GM19455 (cell line): ENCODE measurements at regions not wholly inside any gene's neighbourhood (a gene's known extent, or its start where the extent isn't known, plus 50 kb on each side); places are given as distances from the start of the nearest gene placed in this dataset.
"Not testable (repeated sequence)": the region's sequence is repeated elsewhere in the genome, so short reads cannot be mapped to it uniquely, and the experiment has no call there.

ENCODE experiments used
- ATAC-seq: cut with Tn5 transposase; IDR thresholded peaks from one replicate; pipeline ENCODE4 v1.9.1; 2021; ENCODE audit not compliant: unreplicated experiment

GRCh38 chr4:116551806-116552205, 533.6 kb downstream of the TRAM1L1 start:
- ATAC-seq = no peak

GRCh38 chr4:116547632-116548031, 537.7 kb downstream of the TRAM1L1 start:
- no peak for ATAC-seq

GRCh38 chr4:116546759-116547158, 538.6 kb downstream of the TRAM1L1 start:
- no peak for ATAC-seq

- no peak for ATAC-seq
These were observed 540.4 kb downstream of the TRAM1L1 start for GRCh38 chr4:116544946-116545345.

DNA sequence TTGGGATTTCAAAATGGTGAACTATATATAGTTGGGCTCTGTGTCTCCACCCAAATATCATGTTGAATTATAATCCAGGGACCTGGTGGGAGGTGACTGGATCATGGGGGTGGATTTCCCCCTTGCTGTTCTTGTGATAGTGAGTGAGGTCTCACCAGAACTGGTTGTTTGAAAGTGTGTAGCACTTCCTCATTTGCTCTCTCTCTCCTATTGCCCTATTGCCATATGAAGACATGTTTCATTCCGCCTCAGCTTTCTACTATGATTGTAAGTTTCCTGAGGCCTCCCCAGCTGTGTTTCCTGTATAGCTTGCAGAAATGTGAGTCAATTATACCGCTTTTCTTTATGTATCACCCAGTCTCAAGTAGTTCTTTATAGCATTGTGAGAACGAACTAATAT, 545.6 kb downstream of the TRAM1L1 start:
- no peak for ATAC-seq

DNA sequence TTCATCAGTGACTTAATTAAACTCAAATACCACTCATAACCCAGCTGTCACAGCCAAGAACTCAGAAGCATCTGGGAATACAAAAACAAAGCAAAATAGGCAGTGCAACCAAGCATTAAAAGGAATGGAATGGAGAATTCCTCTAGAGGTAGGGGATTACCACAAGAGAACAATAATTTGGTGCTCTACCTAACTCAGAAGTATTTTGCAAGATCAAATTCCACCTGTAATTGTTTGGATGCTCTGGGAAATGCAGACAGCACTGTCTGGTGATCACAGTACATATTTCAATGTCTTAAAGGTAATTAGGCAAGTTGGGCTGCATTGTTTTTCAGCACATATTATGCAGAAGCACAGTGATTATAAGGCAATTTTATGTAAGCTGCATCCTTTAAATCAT, 547.5 kb downstream of the TRAM1L1 start:
- no peak for ATAC-seq

GRCh38 chr4:116536024-116536423, 549.4 kb downstream of the TRAM1L1 start:
- not testable (repeated sequence) for ATAC-seq

GRCh38 chr4:116531870-116532269, 553.5 kb downstream of the TRAM1L1 start:
- ATAC-seq = no peak

DNA sequence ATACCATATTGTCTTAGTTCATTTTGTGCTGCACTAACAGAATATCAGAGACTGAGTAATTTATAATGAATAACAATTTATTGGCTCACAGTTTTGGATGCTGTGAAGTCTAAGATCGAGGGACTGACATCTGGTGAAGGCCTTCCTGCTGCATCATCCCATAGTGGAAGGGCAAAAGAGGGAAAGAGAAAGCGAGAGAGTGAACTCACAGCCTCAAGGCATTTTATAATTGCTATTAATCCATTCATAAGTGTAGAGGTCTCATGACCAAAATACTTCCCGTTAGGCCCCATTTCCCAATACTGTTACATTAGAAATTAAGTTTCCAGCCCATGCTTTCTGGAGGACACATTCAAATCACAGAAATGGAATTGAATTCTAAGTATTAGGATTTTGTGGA, 554.4 kb downstream of the TRAM1L1 start:
- ATAC-seq = no peak

DNA sequence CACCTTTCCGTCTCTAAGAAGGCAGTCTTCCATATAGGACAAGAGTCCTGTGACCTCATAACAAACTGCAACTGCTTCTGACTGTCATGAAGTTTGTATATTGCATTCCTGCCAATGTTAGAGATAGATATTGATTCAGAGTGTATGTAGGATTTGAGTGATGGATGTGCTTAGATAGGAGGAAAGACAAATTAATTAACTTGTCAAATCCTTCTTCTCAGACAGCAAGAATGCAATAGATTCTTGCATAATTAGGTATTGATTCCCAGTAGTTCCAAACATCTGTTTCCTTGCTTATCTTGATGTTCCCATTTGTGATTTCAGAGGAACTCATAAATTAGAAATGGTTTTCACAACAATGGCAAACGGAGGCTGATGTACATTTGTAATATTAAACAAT, 555.3 kb downstream of the TRAM1L1 start:
- no peak for ATAC-seq

DNA sequence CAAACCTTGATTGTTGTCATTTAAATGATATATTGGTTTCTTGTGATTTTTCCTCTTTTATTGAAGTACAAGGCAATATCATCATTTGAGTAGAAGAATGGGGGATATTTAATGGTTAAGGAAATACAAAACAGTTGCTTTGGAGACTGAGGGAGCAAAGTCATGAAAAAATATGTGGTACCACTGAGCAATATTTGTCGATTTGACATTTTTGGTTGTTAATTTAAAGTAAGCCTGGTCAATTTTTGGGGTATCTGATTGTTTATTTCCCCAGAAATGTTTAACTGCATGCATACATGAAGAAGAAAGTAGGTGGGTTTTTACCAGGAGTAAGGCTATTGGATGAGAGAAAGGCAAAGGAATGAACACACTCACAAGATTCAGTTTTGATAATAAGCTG, 556.2 kb downstream of the TRAM1L1 start:
- no peak for ATAC-seq

DNA sequence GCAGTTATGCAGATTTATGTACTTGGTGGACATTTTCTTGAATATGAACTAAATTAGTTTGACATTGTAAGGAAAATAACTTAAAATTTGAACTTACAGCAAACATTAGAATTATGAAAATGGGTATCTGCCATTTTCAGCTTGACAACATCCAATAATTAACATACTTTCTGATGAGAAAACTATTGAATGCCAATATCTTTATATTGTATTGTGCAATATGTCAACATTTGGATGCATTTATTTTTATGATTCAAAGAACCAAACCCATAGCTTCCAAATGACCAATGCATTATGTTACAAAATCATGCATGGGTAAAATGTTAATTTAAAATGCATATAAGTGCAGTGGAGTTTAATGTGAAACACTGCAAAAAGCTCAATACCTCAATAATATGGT, 562.5 kb downstream of the TRAM1L1 start:
- no peak for ATAC-seq

- no peak for ATAC-seq
These were observed 564.5 kb downstream of the TRAM1L1 start for GRCh38 chr4:116520886-116521285.

DNA sequence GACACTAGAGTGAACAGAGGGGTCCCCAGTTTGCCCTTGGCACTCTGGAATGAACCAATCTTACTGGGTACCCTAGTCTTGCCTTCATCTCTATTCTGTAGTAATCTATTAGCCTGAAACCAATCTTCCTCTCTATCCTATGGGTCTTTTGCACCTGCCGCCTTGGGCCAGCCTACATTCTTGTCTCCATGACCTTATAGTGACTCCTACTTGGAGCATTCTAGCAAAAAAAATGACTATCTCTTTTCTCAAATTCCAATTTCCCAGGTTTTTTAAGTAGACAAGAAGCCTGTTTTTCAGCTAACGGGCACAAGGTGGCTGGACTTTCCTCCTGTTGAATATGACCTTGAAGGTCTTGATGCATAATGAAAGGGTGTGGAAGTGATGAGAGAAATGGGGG, 568.7 kb downstream of the TRAM1L1 start:
- no peak for ATAC-seq

- ATAC-seq = no peak
These were observed 569.4 kb downstream of the TRAM1L1 start for GRCh38 chr4:116515959-116516358.

DNA sequence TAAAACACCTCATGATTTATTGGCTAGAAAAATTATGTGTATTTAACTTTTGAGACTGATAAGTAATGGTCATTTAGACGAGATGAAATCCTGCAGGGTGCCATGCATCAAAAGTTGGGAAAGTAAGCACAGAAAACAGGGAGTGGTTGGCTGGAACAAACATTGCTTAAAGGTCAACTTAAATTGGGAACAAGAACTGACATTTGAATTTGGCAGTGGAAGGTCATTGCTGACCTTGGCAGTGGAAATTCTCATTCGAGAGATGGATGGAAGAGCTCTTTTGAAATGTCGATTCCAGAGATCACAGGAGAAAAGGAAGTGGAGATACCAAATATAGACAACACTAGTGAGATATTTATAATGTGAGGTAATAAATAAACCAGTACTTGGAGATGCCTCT, 572.8 kb downstream of the TRAM1L1 start:
- ATAC-seq = no peak

GRCh38 chr4:116501954-116502353, 583.4 kb downstream of the TRAM1L1 start:
- no peak for ATAC-seq

- ATAC-seq = no peak
These were observed 585.2 kb downstream of the TRAM1L1 start for GRCh38 chr4:116500225-116500624.

DNA sequence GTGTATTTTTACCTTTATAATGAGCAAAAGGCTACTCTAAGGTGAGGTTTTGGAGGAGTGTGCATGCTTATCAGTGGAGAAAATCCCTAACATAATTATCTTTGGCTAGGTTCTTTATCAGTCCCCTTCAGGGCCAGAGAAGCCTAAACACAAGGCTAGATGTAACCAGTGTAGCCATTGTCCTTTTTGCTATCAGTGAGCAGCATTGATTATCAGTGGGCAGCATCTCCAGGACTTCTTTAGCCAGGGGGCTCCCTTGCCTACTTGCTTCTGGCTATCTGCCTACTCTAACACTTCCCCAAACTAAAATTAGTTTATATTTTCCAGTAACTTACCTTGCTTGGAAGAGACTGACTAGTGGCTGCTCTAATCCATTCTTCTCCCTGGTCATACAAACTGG, 595.6 kb downstream of the TRAM1L1 start:
- ATAC-seq = no peak

- no peak for ATAC-seq
These were observed 599.0 kb downstream of the TRAM1L1 start for GRCh38 chr4:116486401-116486800.

DNA sequence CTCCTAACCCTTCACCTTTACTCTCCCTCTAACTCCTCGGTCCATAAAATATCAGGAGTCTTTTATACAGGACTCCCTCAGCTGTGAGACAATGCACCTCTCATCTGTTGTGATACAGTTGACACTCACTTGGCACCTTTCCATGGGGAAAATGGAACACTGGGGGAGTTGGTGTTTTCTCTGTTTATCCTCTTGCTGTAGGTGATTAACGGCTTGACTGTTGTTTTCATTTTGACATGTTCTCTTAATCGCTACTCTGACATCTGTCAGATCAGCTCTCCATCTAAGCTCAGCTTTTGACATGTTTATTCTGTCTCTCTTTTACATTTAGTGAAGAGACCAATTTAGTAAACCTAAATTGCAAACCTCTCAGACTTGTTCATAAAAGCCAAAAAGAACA, 604.8 kb downstream of the TRAM1L1 start:
- no peak for ATAC-seq

- ATAC-seq = no peak
These were observed 607.0 kb downstream of the TRAM1L1 start for GRCh38 chr4:116478343-116478742.

GRCh38 chr4:116469582-116469981, 615.8 kb downstream of the TRAM1L1 start:
- ATAC-seq = peak; percentile 61

DNA sequence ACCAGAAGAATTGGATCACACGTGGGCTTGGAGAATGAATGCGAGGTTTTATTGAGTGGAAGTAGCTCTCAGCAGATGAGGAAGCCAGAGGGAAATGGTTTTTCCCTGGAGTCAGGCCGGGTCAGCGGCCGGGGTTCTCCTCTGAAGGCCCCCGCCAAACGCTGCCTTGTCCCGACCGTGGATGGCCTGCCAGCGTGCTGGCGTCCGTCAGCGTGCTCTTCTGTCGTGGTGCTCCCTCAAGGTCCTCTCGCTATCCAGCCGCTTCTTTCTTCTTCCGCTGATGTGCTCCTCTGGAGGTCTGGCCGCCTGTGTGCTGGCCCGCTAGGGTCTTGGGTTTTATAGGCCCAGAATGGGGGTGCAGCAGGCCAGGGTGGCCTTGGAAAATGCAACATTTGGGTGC, 632.2 kb downstream of the TRAM1L1 start:
- no peak for ATAC-seq
